Left lobe of liver (tissue), 2 donors: ENCODE measurements at regions not wholly inside any gene's neighbourhood (a gene's known extent, or its start where the extent isn't known, plus 50 kb on each side); places are given as distances from the start of the nearest gene placed in this dataset.

Source experiments
- ATAC-seq: fragments of 200-7000 bp; cut with Tn5 transposase; one replicate; pipeline ENCODE4 v1.9.1; 2020; ENCODE audit warnings: mild to moderate bottlenecking, moderate library complexity
- DNase-seq: peaks from one replicate; pipeline ENCODE4 v3.0.0-alpha.2; 2020; ENCODE audit warnings: low spot score
- donor health status: DM: no; HTN: no; CAD: no; lungs with moderate emphysema.
- donor health status: DM: no; HTN: yes; CAD: no.

GRCh38 chr11:97966901-97967300 lies 1053.8 kb upstream of the CNTN5 start:
- DNase-seq (no peak), ATAC-seq (no peak)

GRCh38 chr11:97968071-97968470 lies 1052.7 kb upstream of the CNTN5 start:
- DNase-seq (no peak), ATAC-seq (no peak)

GRCh38 chr11:97972731-97973130 lies 1048.0 kb upstream of the CNTN5 start:
- no peak for ATAC-seq

GRCh38 chr11:97973352-97973857 lies 1047.3 kb upstream of the CNTN5 start:
- DNase-seq (no peak), ATAC-seq (no peak)

More at GRCh38 chr11:97972731-97973130, 1048.0 kb upstream of the CNTN5 start:
- no peak for DNase-seq

GRCh38 chr11:97974798-97975498 lies 1045.8 kb upstream of the CNTN5 start:
- ATAC-seq (no peak), DNase-seq (no peak)

GRCh38 chr11:97977726-97978125 lies 1043.0 kb upstream of the CNTN5 start:
- no peak for DNase-seq
- no peak for ATAC-seq

- no peak for ATAC-seq
Observed at GRCh38 chr11:97979741-97980140, 1041.0 kb upstream of the CNTN5 start.

GRCh38 chr11:97982512-97982911 lies 1038.2 kb upstream of the CNTN5 start:
- DNase-seq = no peak
- no peak for ATAC-seq

More at GRCh38 chr11:97979741-97980140, 1041.0 kb upstream of the CNTN5 start:
- no peak for DNase-seq

- no peak for ATAC-seq
Observed at GRCh38 chr11:97989121-97989520, 1031.6 kb upstream of the CNTN5 start.

GRCh38 chr11:97990162-97990920 lies 1030.4 kb upstream of the CNTN5 start:
- no peak for DNase-seq

More at GRCh38 chr11:97989121-97989520, 1031.6 kb upstream of the CNTN5 start:
- no peak for DNase-seq

GRCh38 chr11:97993562-97993961 lies 1027.2 kb upstream of the CNTN5 start:
- ATAC-seq (no peak), DNase-seq (no peak)

More at GRCh38 chr11:97990162-97990920, 1030.4 kb upstream of the CNTN5 start:
- no peak for ATAC-seq

- ATAC-seq (no peak), DNase-seq (no peak)
Observed at GRCh38 chr11:97995874-97996273, 1024.9 kb upstream of the CNTN5 start.

GRCh38 chr11:97996762-97997161 lies 1024.0 kb upstream of the CNTN5 start:
- ATAC-seq (no peak), DNase-seq (no peak)

- DNase-seq (no peak), ATAC-seq (no peak)
Observed at GRCh38 chr11:98003606-98004371, 1017.0 kb upstream of the CNTN5 start.

GRCh38 chr11:98007072-98007471 lies 1013.7 kb upstream of the CNTN5 start:
- DNase-seq = no peak
- ATAC-seq = no peak

GRCh38 chr11:98027652-98028051 lies 993.1 kb upstream of the CNTN5 start:
- no peak for ATAC-seq

GRCh38 chr11:98029832-98030231 lies 990.9 kb upstream of the CNTN5 start:
- ATAC-seq = no peak
- DNase-seq = no peak

More at GRCh38 chr11:98027652-98028051, 993.1 kb upstream of the CNTN5 start:
- DNase-seq = no peak

GRCh38 chr11:98036810-98037209 lies 983.9 kb upstream of the CNTN5 start:
- DNase-seq = no peak
- ATAC-seq = no peak

GRCh38 chr11:98040061-98040808 lies 980.5 kb upstream of the CNTN5 start:
- DNase-seq = no peak
- ATAC-seq = no peak

GRCh38 chr11:98047647-98048046 lies 973.1 kb upstream of the CNTN5 start:
- no peak for ATAC-seq
- no peak for DNase-seq

GRCh38 chr11:98053851-98054250 lies 966.9 kb upstream of the CNTN5 start:
- DNase-seq (no peak), ATAC-seq (no peak)
